Panc1 (cell line): ENCODE measurements at regions not wholly inside any gene's neighbourhood (a gene's known extent, or its start where the extent isn't known, plus 50 kb on each side); places are given as distances from the start of the nearest gene placed in this dataset.

ENCODE experiments used
- ATAC-seq: fragments of 200-7000 bp; cut with Tn5 transposase; 2 replicates; pipeline ENCODE4 v1.9.1; 2020; ENCODE audit warnings: mild to moderate bottlenecking, moderate library complexity
- BruUV-seq: library from RNA; stranded (reverse); fragments of 400-500 nt; replicated peaks from 2 replicates; lab custom pipeline; 2021; lab: Mats Ljungman, UMichigan
- CTCF ChIA-PET: fragments of 300-600 bp; sonication (Branson Sonifier 250); formaldehyde crosslinking; loops from one replicate; lab custom pipeline; 2022; ENCODE audit warnings: antibody characterized with exemption; lab: Charles Lee
- POLR2A ChIA-PET: fragments of 300-600 bp; sonication (Branson Sonifier 250); formaldehyde crosslinking; loops from one replicate; lab custom pipeline; 2022; ENCODE audit warnings: antibody characterized with exemption; lab: Charles Lee
- DNase-seq: peaks from one replicate; pipeline ENCODE4 v3.0.0-alpha.2; 2010; ENCODE audit warnings: low read depth, low spot score
- H3K27ac ChIP-seq: 2 replicates; pipeline ENCODE4 v1.5.1; 2011; ENCODE audit warnings: mild to moderate bottlenecking, low read length, inconsistent platforms
- H3K27me3 ChIP-seq: fragments of 200-500 bp; sonication (Bioruptor generic); 2 replicates; pipeline ENCODE4 v1.6.0; 2014; ENCODE audit warnings: low read length, inconsistent platforms; ENCODE audit not compliant: control insufficient read depth, insufficient read depth
- H3K36me3 ChIP-seq: fragments of 200-500 bp; sonication (Bioruptor generic); 2 replicates; pipeline ENCODE4 v1.5.1; 2014; ENCODE audit warnings: inconsistent platforms, mild to moderate bottlenecking, low read length, moderate library complexity; ENCODE audit not compliant: control insufficient read depth, insufficient read depth
- H3K4me1 ChIP-seq: 2 replicates; pipeline ENCODE4 v1.5.1; 2011; ENCODE audit warnings: inconsistent platforms, mild to moderate bottlenecking, low read length, moderate library complexity; ENCODE audit not compliant: control insufficient read depth, insufficient read depth
- H3K4me3 ChIP-seq, 2 experiments: 2 replicates each; pipeline ENCODE4 v1.5.1; 2011 to 2012; ENCODE audit warnings: low read depth in 2 of 2, low read length in 2 of 2, mild to moderate bottlenecking in 2 of 2, inconsistent platforms in 1 of 2, moderate library complexity in 1 of 2
- H3K9me3 ChIP-seq: fragments of 200-500 bp; sonication (Bioruptor generic); 2 replicates; pipeline ENCODE4 v1.5.1; 2014; ENCODE audit warnings: low read depth, mild to moderate bottlenecking, inconsistent platforms, low read length, moderate library complexity; ENCODE audit not compliant: control insufficient read depth, insufficient read depth
- CTCF ChIP-seq: fragments of 450-650 bp; IDR thresholded peaks from 2 replicates; pipeline ENCODE4 v1.5.1; 2017; ENCODE audit warnings: mild to moderate bottlenecking
- POLR2AphosphoS5 ChIP-seq: IDR thresholded peaks from 2 replicates; pipeline ENCODE4 v1.6.1; 2012; ENCODE audit warnings: mild to moderate bottlenecking, low read depth, low read length, moderate library complexity
- REST ChIP-seq, 2 experiments: IDR thresholded peaks; 2 replicates each; pipeline ENCODE4 v1.6.1; 2011 to 2012; ENCODE audit warnings: low read depth in 2 of 2, control low read depth in 1 of 2, low read length in 1 of 2, mild to moderate bottlenecking in 1 of 2, moderate library complexity in 1 of 2; ENCODE audit not compliant: insufficient read depth in 1 of 2
- SIN3A ChIP-seq: IDR thresholded peaks from 2 replicates; pipeline ENCODE4 v1.6.1; 2012; ENCODE audit warnings: low read depth, mild to moderate bottlenecking, low read length, moderate library complexity, borderline replicate concordance; ENCODE audit not compliant: insufficient read depth
- TCF7L2 ChIP-seq: IDR thresholded peaks from 2 replicates; pipeline ENCODE4 v1.6.1; 2011; ENCODE audit warnings: mild to moderate bottlenecking, low read depth, low read length, inconsistent platforms
- in situ Hi-C: cut with HindIII; loops from 2 replicates; pipeline ENCODE4 v1.10.0; 2016; ENCODE audit warnings: low sequenced_read_pairs, low pct_unique_long_range_greater_than_20kb
- intact Hi-C: fragments of 100-400 bp; cut with micrococcal nuclease; formaldehyde crosslinking; loops from one replicate; pipeline ENCODE4 v1.10.0; 2022; ENCODE audit not compliant: unreplicated experiment

DNA sequence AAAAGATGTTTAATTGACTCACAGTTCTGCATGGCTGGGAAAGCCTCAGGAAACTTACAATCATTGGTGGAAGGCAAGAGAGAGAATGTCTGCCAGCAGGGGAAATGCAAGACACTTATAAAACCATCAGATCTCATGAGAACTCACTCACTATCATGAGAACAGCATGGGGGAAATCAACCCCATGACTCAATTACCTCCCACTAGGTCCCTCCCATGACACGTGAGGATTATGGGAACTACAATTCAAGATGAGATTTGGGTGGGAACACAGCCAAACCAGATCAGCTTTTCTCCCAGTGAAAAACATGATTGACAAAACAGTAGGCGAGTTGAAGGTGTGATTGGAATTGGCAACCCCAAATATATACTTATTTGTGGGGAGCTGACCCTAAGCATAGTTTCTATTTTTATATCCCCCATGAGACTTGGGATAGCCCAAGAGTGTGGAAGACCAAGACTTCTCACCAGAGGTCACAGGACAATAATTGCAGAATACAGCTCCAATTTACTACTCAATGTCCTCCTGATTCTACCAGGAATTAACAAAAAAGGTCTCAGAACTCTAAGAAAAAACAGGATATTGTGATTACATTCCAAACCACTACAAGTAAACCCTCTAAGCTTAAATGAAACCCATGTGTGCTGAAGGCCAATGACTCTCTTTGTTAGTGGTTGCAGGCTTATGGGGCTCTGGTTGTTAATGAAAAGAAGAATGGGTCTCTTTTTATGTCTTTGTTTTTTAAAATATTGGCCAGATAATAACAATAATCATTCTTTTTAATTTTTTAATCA is 96.1 kb upstream of the PIK3C3 start:
- DNase-seq: no peak
- H3K9me3 ChIP-seq: no peaks in the 10 kb centered on the region
- H3K36me3 ChIP-seq: no peaks in the 10 kb centered on the region
- no TSS peak for BruUV-seq
- no peak overlapping the region for H3K4me3 ChIP-seq
- no peaks in the 10 kb centered on the region for H3K4me1 ChIP-seq
- no peak for ATAC-seq
- H3K27ac ChIP-seq: no peak overlapping the region
- in situ Hi-C loops: no loop called here
- no peak for TF ChIP-seq TCF7L2
- TF ChIP-seq POLR2AphosphoS5: no peak
- no peak for TF ChIP-seq SIN3A
- no peak for TF ChIP-seq CTCF
- TF ChIP-seq REST (IDR thresholded peaks at IDR 0.05; ENCODE audit: insufficient read depth in 1 of 2, low read depth in 2 of 2, low read length in 1 of 2): no peak
- CTCF ChIA-PET: no interaction called here
- intact Hi-C loops: no loop called here
- POLR2A ChIA-PET: no interaction called here
- no peaks in the 10 kb centered on the region; the same call in 1 of the 2 replicates for H3K27me3 ChIP-seq

GRCh38 chr18:41853280-41853679 is 101.8 kb upstream of the PIK3C3 start:
- in situ Hi-C loops: no loop called here
- ChIA-PET POLR2A (no interaction called here), CTCF (no interaction called here)
- no peaks in the 10 kb centered on the region for H3K36me3 ChIP-seq
- no peak for DNase-seq
- H3K9me3 ChIP-seq: no peaks in the 10 kb centered on the region
- H3K27me3 ChIP-seq: no peaks in the 10 kb centered on the region; the same call in 1 of the 2 replicates
- no peaks in the 10 kb centered on the region for H3K4me1 ChIP-seq
- no peak for TF ChIP-seq REST (IDR thresholded peaks at IDR 0.05; ENCODE audit: insufficient read depth in 1 of 2, low read depth in 2 of 2, low read length in 1 of 2)
- TF ChIP-seq POLR2AphosphoS5: no peak
- TF ChIP-seq TCF7L2: no peak
- TF ChIP-seq SIN3A: no peak
- no peak for TF ChIP-seq CTCF
- no TSS peak for BruUV-seq
- no peak for ATAC-seq
- intact Hi-C loops: no loop called here
- H3K27ac ChIP-seq: no peak overlapping the region
- H3K4me3 ChIP-seq: no peak overlapping the region
